Endothelial cell (in vitro differentiated cells): ENCODE measurements at regions not wholly inside any gene's neighbourhood (a gene's known extent, or its start where the extent isn't known, plus 50 kb on each side); places are given as distances from the start of the nearest gene placed in this dataset.

ENCODE experiments used
- DNase-seq: peaks from one replicate; pipeline ENCODE4 v3.0.0; 2021; ENCODE audit warnings: low spot score
- H3K27ac Mint-ChIP-seq: one replicate; pipeline ENCODE4 v1.8.0; 2021; ENCODE audit warnings: mixed read lengths, inconsistent platforms; ENCODE audit not compliant: unreplicated experiment
- H3K27me3 Mint-ChIP-seq: one replicate; pipeline ENCODE4 v1.8.0; 2021; ENCODE audit warnings: mild to moderate bottlenecking, moderate library complexity, mixed read lengths, inconsistent platforms; ENCODE audit not compliant: unreplicated experiment
- H3K36me3 Mint-ChIP-seq: one replicate; pipeline ENCODE4 v1.8.0; 2021; ENCODE audit warnings: mild to moderate bottlenecking, low read depth, mixed read lengths, inconsistent platforms; ENCODE audit not compliant: unreplicated experiment
- H3K4me1 Mint-ChIP-seq: one replicate; pipeline ENCODE4 v1.8.0; 2021; ENCODE audit warnings: mild to moderate bottlenecking, mixed read lengths, inconsistent platforms; ENCODE audit not compliant: unreplicated experiment
- H3K4me3 Mint-ChIP-seq: one replicate; pipeline ENCODE4 v1.8.0; 2021; ENCODE audit warnings: mild to moderate bottlenecking, mixed read lengths, inconsistent platforms; ENCODE audit not compliant: unreplicated experiment
- H3K9me3 Mint-ChIP-seq: one replicate; pipeline ENCODE4 v1.8.0; 2021; ENCODE audit warnings: mixed read lengths, inconsistent platforms; ENCODE audit not compliant: unreplicated experiment
- TF ChIP-seq, protein P1 (sequence below): fragments of 200-600 bp; sonication (generic); IDR thresholded peaks from one replicate; pipeline ENCODE4 v1.5.0; 2021; ENCODE audit warnings: antibody characterized with exemption; ENCODE audit not compliant: unreplicated experiment

DNA sequence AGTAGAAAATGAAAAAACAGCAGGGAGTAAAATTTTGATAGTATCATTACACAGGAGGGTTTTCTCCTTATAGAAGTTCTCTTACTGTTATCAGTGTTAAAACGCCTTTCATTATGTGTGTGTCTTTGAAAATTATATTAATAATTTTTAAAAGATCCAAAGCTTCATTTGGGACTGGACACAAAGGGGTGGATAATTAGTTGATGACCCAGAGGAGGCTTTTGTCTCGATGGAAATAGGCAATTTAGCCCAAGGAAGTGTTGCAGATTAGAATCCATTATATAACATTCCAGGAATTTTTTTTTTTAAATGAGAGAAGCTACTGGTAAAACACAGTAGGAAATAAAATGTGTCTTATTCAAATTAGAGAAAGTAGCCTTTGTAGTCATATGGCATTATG lies 1339.3 kb downstream of the FSTL5 start:
- no peak overlapping the region for H3K27ac Mint-ChIP-seq
- no peaks in the 10 kb centered on the region for H3K27me3 Mint-ChIP-seq
- TF ChIP-seq, protein P1, sequence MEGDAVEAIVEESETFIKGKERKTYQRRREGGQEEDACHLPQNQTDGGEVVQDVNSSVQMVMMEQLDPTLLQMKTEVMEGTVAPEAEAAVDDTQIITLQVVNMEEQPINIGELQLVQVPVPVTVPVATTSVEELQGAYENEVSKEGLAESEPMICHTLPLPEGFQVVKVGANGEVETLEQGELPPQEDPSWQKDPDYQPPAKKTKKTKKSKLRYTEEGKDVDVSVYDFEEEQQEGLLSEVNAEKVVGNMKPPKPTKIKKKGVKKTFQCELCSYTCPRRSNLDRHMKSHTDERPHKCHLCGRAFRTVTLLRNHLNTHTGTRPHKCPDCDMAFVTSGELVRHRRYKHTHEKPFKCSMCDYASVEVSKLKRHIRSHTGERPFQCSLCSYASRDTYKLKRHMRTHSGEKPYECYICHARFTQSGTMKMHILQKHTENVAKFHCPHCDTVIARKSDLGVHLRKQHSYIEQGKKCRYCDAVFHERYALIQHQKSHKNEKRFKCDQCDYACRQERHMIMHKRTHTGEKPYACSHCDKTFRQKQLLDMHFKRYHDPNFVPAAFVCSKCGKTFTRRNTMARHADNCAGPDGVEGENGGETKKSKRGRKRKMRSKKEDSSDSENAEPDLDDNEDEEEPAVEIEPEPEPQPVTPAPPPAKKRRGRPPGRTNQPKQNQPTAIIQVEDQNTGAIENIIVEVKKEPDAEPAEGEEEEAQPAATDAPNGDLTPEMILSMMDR = no peak
- no peaks in the 10 kb centered on the region for H3K9me3 Mint-ChIP-seq
- H3K36me3 Mint-ChIP-seq = no peaks in the 10 kb centered on the region
- DNase-seq = no peak
- no peak overlapping the region for H3K4me3 Mint-ChIP-seq
- no peaks in the 10 kb centered on the region for H3K4me1 Mint-ChIP-seq

DNA sequence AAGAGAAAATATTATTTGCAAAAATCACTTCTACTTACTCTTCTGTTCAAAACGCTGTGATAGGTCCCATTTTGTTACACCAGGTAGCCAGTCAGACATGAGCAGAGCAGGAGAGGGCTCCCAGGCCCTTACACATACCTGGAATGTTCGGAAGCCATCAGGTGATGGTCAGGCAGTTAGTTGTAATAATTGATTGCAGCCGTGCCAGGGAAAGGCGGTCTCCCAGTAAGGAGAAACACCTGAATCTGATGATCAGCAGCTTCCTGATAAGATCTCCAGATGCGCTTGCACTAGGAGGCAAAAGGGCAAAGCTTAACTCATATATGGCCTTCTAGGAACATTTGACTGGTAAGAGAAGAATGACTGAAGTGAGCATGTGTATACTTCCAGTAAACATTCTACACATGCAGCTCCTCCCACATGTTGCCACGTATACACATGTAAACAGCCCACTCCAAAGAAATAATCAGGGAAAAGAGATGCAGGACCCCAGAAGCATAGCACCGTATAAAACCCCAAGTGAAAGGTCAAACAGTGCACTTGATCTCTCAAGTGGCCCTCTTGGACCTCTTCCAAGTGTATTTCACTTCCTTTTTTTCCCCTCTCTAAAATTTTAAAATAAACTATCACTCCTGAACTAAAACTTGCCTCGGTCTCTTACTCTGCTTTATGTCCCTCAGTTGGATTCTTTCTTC lies 1338.0 kb downstream of the FSTL5 start:
- no peak for DNase-seq
- Mint-ChIP-seq H3K4me3 (no peak overlapping the region), H3K27me3 (no peaks in the 10 kb centered on the region), H3K9me3 (no peaks in the 10 kb centered on the region), H3K27ac (no peak overlapping the region), H3K4me1 (no peaks in the 10 kb centered on the region), H3K36me3 (no peaks in the 10 kb centered on the region)
- TF ChIP-seq, protein P1 = no peak

DNA sequence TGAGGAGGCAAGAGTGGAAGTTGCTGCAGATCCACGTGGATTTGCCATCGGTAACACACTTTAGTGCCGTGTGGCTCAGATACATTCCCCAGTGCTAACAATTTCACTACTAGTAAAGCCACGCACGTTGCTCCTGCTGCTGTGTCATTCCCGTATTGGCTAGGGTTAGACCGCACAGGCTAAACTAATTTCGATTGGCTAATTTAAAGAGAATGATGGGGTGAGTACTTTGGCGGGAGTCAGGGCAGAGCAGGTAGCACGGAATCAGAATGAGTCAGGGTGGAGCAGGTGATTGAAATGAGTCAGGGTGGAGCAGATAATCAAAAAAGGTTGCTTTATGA lies 1337.5 kb downstream of the FSTL5 start:
- Mint-ChIP-seq H3K27me3 (no peaks in the 10 kb centered on the region), H3K27ac (no peak overlapping the region), H3K4me1 (no peaks in the 10 kb centered on the region), H3K36me3 (no peaks in the 10 kb centered on the region), H3K4me3 (no peak overlapping the region), H3K9me3 (no peaks in the 10 kb centered on the region)
- no peak for DNase-seq
- TF ChIP-seq, protein P1 = no peak

GRCh38 chr4:160831165-160831922 lies 1332.5 kb downstream of the FSTL5 start:
- no peak overlapping the region for H3K27ac Mint-ChIP-seq

More at GRCh38 chr4:160831165-160831922, 1332.5 kb downstream of the FSTL5 start:
- Mint-ChIP-seq H3K4me3 (no peak overlapping the region), H3K36me3 (no peaks in the 10 kb centered on the region), H3K4me1 (no peaks in the 10 kb centered on the region), H3K27me3 (no peaks in the 10 kb centered on the region), H3K9me3 (no peaks in the 10 kb centered on the region)
- no peak for DNase-seq
- TF ChIP-seq, protein P1 = no peak
